NCI-H460 (cell line): ENCODE measurements at regions not wholly inside any gene's neighbourhood (a gene's known extent, or its start where the extent isn't known, plus 50 kb on each side); places are given as distances from the start of the nearest gene placed in this dataset.

Source experiments
- DNase-seq: peaks from one replicate; pipeline ENCODE4 v3.0.0-alpha.2; 2016; ENCODE audit warnings: low read depth; ENCODE audit errors: extremely low read depth

DNA sequence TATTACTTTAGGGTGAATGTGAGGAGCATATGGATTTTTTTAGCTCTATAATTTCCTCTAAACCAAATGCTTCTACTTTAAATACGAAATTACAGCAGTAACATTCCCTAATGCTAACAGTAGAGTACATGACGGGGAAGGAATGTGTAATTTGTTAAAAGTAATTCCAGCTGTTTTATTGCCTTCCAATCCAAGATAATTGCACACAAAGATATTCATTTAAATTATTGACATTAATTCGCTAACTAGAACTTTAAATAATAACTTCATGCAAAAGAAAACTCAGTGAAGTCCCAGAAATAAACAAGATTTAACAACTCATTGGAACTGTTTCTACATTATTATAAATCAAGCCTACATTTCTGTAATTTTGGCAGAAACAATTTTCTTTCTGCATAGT lies 261.4 kb upstream of the CFAP20DC start:
- DNase-seq, result no peak

DNA sequence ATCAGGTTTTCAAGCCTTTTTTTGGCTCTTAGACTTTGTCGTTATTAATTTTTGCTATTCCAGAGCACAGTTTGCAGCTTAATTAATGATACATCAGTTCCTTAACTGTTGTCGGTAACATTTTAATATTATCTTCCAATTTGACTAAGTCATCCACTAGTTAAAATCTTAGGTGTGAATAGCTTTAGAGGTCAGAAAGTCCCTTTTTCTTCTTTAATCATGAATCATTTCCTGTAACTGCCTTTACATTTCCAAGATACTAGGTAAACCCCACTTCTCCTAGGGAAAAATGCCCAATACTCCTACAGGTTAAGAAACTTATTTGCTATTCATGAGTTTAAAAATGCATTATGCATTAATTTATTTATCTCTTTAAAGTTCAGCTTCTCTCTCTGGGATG lies 260.9 kb upstream of the CFAP20DC start:
- no peak for DNase-seq

GRCh38 chr3:59308684-59309083 lies 258.9 kb upstream of the CFAP20DC start:
- no peak for DNase-seq

DNA sequence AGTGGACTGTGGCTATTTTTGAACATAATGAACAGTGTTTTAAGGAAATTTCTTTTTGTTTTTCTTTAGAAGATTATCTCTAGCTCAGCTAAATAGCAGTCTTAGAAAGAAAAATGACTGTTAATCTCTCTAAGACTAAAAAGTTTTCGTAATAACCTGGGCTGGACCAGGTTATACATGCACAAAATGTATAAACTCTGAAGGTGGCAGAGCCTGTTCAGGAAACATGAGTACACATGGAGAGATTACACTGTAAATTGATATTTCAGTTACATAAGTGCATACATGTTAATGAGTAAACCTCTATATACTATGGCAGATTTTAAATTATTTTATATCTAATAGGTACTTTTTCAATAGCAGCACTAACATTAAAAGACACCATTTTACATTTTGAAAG lies 258.2 kb upstream of the CFAP20DC start:
- no peak for DNase-seq

DNA sequence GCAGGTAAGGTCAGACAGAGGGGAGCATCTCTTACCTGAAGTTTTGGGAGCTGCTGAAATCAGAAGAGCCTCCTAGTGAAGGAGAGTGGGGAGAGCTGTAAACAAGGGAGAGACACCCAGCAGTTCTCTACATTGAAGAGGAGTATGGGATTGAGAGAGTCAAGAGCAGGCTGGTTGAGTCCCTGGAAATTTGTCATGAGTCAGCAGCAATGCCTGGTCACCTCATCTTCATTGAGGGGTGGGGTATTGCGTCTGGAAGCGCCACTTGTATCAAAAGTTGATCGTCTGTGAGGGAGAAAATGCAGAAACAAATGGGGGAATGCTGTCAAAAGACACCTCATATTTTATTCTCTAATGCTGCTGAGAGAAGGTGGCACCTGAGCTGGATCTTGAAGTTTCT lies 256.6 kb upstream of the CFAP20DC start:
- DNase-seq, result no peak

- DNase-seq, result no peak
These were observed 254.5 kb upstream of the CFAP20DC start for GRCh38 chr3:59304296-59304695.

DNA sequence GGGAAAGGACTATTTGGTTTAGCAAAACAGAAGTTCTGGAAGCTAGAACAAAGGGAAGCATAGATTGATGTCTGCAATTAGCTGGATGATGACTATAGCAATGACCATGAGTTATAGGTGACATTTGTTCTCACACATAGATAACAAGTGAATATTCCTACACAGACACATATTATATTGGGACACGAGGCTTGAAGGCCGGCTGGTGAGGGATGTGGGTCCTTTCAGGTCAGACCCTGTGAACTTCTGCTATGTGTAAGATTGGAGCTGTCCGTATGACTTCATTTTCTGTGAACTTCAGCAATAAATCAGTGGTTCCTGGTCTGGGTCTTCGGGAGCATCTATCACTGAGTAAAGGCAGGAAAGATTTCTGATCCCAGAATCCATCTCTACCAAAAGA lies 253.6 kb upstream of the CFAP20DC start:
- DNase-seq, result no peak

DNA sequence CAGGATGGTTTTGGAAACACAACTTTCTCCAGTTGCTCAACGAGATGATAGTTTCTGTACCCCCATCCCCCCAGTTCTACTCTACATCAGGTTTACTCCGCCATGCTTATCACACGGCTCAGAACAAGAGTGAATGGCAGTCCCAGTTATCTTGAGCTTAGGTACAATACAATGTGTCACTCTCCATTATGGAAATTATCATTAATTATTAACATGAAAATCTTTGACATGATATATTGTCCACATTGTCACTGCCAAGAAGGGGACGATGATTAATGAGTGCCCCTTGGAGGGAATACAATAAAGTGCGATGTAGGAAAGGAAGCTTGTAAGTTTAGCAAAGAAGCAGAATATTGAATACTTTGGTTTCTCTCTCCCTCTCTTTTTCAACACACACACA lies 252.6 kb upstream of the CFAP20DC start:
- no peak for DNase-seq

- no peak for DNase-seq
These were observed 250.9 kb upstream of the CFAP20DC start for GRCh38 chr3:59300733-59301132.

GRCh38 chr3:59299561-59299960 lies 249.7 kb upstream of the CFAP20DC start:
- DNase-seq, result no peak

DNA sequence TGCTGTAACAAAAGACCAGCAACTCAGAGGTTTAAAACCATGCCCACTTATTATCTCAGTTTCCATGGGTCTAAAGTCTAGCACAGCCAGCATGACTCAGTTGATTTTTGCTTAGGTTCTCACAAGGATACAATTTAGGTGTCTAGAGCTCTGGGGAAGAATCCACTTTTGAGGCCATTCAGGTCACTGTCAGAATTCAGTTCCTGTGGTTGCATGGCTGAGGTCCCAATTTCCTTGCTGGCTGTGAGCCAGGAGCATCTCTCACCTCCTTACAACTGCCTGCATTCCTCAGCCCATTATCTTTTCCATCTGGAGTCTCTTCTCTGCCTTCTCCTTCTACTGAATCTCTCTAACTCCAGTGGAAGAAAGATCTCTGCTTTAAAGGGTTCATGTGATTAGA lies 240.5 kb upstream of the CFAP20DC start:
- no peak for DNase-seq

GRCh38 chr3:59289831-59290230 lies 240.0 kb upstream of the CFAP20DC start:
- no peak for DNase-seq

DNA sequence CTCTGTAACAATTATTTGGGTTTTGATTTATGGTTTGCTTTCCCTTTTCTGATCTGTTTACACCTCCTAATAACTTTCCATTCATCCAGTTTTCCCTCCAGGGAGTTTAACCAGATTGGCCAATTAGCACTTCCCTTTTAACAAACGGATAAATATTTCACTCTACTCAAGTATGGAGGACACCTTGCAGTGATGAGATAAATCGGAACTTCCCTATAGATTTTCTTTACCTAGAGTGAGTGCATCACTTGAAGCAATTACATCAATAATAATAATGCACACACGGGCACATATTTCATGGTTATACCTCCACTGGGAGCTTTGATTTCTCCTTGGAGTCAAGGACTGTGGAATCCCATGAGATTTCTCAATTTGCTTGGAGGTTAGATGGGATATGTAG lies 239.1 kb upstream of the CFAP20DC start:
- DNase-seq, result no peak

DNA sequence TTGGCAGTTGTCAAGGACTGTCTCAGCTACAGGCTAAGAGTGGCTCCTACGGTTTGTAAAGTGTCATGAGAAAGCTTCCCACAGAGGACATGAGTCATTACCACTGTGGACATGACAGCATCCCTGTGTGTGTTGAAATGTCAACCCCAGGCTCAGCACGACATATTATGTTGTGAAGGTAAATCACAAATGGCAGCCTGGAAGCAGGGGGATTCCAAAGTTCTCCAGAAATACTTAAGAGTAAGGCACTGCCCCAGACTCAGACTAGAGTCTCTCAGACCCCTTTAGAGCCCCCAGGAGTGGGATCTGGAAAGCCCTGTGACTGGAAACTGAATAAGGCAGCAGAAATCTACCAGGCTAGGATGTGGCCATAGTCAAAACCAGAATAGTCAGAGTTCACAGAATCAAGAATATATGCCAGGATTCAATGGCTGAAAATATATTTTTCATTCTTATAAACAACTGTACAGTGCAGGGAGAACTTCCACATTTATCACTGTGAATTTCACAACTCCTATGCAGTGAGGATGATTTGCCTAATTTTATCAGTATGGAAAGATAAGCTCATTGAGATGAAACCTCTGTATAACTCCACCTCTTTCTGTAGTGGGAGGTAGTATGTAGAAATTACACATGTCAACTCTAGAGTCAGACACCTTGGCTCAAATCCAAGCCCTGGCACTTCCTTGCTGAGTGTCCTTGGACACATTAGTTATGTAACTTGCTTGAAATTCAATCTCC lies 237.1 kb upstream of the CFAP20DC start:
- no peak for DNase-seq

DNA sequence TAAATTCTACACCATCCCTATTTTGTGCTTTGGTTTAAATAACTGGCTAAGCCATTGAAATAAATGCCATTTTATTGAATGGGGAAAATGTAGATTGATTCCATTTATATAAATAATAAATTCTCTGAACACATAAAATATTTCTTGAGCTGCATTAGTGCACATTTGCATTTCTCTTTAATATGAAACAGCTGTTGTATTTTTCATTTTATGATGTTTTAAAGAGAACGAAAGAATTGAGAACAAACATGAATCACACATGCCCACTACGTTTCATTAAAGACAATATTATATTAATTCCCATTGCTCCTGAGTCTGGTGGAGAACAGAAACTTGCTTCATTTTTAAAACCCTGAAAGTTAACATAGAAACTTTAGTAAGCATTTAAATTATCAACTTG lies 235.7 kb upstream of the CFAP20DC start:
- no peak for DNase-seq

DNA sequence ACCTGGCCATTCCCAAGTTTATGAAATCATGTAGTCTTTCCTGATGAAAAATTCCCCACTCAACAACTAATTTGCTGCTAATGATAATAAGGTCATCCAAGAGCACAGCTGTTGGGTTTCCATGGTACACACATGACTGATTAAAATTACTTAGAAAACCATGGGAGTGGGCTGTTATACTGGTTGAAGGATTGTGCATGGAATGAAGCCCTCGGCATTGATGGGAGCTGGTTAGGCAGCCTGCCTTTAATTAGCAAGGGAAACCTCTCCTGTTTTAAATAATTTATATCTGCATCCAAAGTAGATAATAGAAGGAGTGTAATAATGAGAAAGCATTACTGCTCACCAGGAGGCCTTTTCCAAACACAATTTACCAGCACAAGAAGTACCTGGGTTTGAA lies 235.1 kb upstream of the CFAP20DC start:
- no peak for DNase-seq

- DNase-seq, result no peak
These were observed 230.3 kb upstream of the CFAP20DC start for GRCh38 chr3:59280113-59280512.

GRCh38 chr3:59277816-59278215 lies 228.0 kb upstream of the CFAP20DC start:
- DNase-seq, result no peak

GRCh38 chr3:59277201-59277600 lies 227.4 kb upstream of the CFAP20DC start:
- no peak for DNase-seq

DNA sequence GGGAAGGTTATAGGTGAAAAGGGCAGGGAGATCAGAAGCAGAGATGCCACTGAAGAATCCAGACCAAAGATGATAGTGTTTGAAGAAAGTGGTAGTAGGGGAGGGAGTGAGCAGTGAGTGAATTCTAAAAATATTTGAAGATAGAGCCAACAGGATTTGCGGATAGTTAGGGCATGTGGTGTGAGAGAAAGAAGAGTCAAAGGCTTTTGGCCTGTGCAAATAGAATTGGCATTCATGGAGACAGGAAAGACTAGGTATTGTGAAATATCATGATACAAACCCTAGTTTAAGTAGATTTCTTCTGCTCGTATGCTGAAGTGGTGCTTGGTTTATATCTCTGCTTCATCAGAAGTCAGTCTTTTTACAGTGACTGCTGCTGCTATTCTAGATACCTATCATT lies 224.2 kb upstream of the CFAP20DC start:
- DNase-seq, result no peak

DNA sequence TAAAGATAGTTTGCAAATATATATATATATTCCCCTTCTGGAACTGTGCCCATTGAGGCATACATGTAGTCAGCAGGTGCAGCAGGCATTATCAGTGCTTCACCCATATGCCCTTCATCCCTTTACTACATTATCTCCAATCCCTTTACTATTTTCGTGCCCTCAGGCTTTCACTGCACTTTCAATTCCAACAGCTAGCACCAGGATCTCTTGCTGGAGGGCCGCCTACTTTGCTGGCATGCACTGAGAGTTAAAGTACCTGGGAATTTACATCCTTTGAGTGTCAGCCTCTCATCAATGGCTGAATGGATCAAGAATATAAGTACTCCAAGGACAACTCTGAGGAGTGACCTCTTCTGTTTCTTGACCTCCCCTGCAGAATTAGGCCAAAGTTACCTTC lies 222.1 kb upstream of the CFAP20DC start:
- DNase-seq, result no peak

GRCh38 chr3:59270921-59271320 lies 221.1 kb upstream of the CFAP20DC start:
- DNase-seq, result no peak

- no peak for DNase-seq
These were observed 220.4 kb upstream of the CFAP20DC start for GRCh38 chr3:59270209-59270608.
